ENCODE measurements at regions not wholly inside any gene's neighbourhood (a gene's known extent, or its start where the extent isn't known, plus 50 kb on each side); places are given as distances from the start of the nearest gene placed in this dataset.

GRCh38 chr2:19264852-19265251 is 93.6 kb downstream of the OSR1 start:
- Histone ChIP-seq H3K27ac (no peak overlapping the region), H3K27me3 (no peaks in the 10 kb centered on the region), H3K4me1 (no peaks in the 10 kb centered on the region), H3K36me3 (no peaks in the 10 kb centered on the region), H3K4me3 (no peak overlapping the region), H3K9me3 (no peaks in the 10 kb centered on the region)
- no peak for DNase-seq (ENCODE audit: low spot score in 2 of 2)
- 88% methylated on average over 6 of the region's 6 CpGs for WGBS
- TF ChIP-seq CTCF (IDR thresholded peaks at IDR 0.05) (no peak), POLR2AphosphoS5 (IDR thresholded peaks at IDR 0.05) (no peak), POLR2A (IDR thresholded peaks at IDR 0.05) (no peak), EP300 (IDR thresholded peaks at IDR 0.05) (no peak)

GRCh38 chr2:19262150-19262549 is 96.3 kb downstream of the OSR1 start:
- TF ChIP-seq EP300 (IDR thresholded peaks at IDR 0.05) (no peak), POLR2AphosphoS5 (IDR thresholded peaks at IDR 0.05) (no peak), CTCF (IDR thresholded peaks at IDR 0.05) (no peak), POLR2A (IDR thresholded peaks at IDR 0.05) (no peak)
- DNase-seq (ENCODE audit: low spot score in 2 of 2), result no peak
- no peaks in the 10 kb centered on the region for H3K27me3 ChIP-seq
- no peak overlapping the region for H3K27ac ChIP-seq
- WGBS, result 84% methylated on average over 7 of the region's 7 CpGs
- no peak overlapping the region for H3K4me3 ChIP-seq
- no peaks in the 10 kb centered on the region for H3K36me3 ChIP-seq
- H3K4me1 ChIP-seq, result no peaks in the 10 kb centered on the region
- no peaks in the 10 kb centered on the region for H3K9me3 ChIP-seq

GRCh38 chr2:19261061-19261460 is 97.4 kb downstream of the OSR1 start:
- TF ChIP-seq EP300 (IDR thresholded peaks at IDR 0.05), result no peak
- TF ChIP-seq POLR2AphosphoS5 (IDR thresholded peaks at IDR 0.05), result no peak
- TF ChIP-seq CTCF (IDR thresholded peaks at IDR 0.05), result no peak
- TF ChIP-seq POLR2A (IDR thresholded peaks at IDR 0.05), result no peak
- Histone ChIP-seq H3K4me1 (no peaks in the 10 kb centered on the region), H3K9me3 (no peaks in the 10 kb centered on the region), H3K27me3 (no peaks in the 10 kb centered on the region), H3K27ac (no peak overlapping the region), H3K36me3 (no peaks in the 10 kb centered on the region), H3K4me3 (no peak overlapping the region)
- DNase-seq (ENCODE audit: low spot score in 2 of 2), result no peak
- WGBS, result 86% methylated on average over 4 of the region's 4 CpGs

- WGBS, result 74% methylated on average over 3 of the region's 3 CpGs
- Histone ChIP-seq H3K36me3 (no peaks in the 10 kb centered on the region), H3K27ac (no peak overlapping the region), H3K27me3 (no peaks in the 10 kb centered on the region), H3K9me3 (no peaks in the 10 kb centered on the region), H3K4me3 (no peak overlapping the region), H3K4me1 (peaks cover 4% of the 10 kb centered on the region)
- no peak for DNase-seq (ENCODE audit: low spot score in 2 of 2)
- TF ChIP-seq CTCF (IDR thresholded peaks at IDR 0.05) (no peak), POLR2A (IDR thresholded peaks at IDR 0.05) (no peak), POLR2AphosphoS5 (IDR thresholded peaks at IDR 0.05) (no peak), EP300 (IDR thresholded peaks at IDR 0.05) (no peak)
Observed at GRCh38 chr2:19256121-19256601, 102.3 kb downstream of the OSR1 start.

GRCh38 chr2:19255481-19255880 is 102.9 kb downstream of the OSR1 start:
- Histone ChIP-seq H3K36me3 (no peaks in the 10 kb centered on the region), H3K27ac (no peak overlapping the region), H3K27me3 (no peaks in the 10 kb centered on the region), H3K4me1 (peaks cover 4% of the 10 kb centered on the region), H3K9me3 (no peaks in the 10 kb centered on the region), H3K4me3 (no peak overlapping the region)
- TF ChIP-seq CTCF (IDR thresholded peaks at IDR 0.05) (no peak), POLR2AphosphoS5 (IDR thresholded peaks at IDR 0.05) (no peak), EP300 (IDR thresholded peaks at IDR 0.05) (no peak), POLR2A (IDR thresholded peaks at IDR 0.05) (no peak)
- DNase-seq (ENCODE audit: low spot score in 2 of 2), result no peak

All from suprapubic skin (tissue), 4 donors.